ENCODE measurements at regions not wholly inside any gene's neighbourhood (a gene's known extent, or its start where the extent isn't known, plus 50 kb on each side); places are given as distances from the start of the nearest gene placed in this dataset.

DNA sequence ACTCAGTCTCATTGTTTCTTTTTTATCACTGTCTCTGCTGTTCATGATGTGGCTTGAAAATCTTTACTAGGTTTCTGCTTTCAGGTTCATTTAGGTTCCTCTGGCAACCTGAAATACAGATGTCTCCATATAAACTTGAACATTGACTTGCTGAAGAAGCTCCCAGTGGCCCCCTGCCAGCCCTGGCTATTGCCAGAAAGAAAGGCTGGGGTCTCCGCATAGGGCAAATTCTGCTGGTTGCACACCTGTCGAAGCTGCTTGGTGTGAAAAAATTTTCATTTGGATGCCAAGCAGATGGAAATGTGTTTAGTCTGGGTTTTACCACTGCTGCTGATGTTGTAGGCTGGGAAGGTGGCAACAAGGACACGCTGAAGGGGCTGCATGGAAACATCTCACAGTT lies 826.7 kb upstream of the GHITM start:
- DNase-seq (ENCODE audit: low read depth, low spot score) (no peak), FAIRE-seq (no peak)
- ChIA-PET CTCF (no interaction called here), POLR2A (no interaction called here)
- dilution Hi-C loops (cut with MboI; ENCODE audit: extremely low pct_ligation_motif_present, low sequenced_read_pairs) = no loop called here
- H2AFZ ChIP-seq (ENCODE audit: low read depth, low read length) = no peak overlapping the region
- H3K4me1 ChIP-seq (ENCODE audit: control insufficient read depth, extremely low read depth, insufficient read depth, low read length) = no peaks in the 10 kb centered on the region
- no peak overlapping the region for H3K4me3 ChIP-seq (replicated peaks in 1 of 3; ENCODE audit: insufficient read depth in 1 of 3, low read depth in 1 of 3, low read length in 3 of 3)
- H3K79me2 ChIP-seq (ENCODE audit: control insufficient read depth, insufficient read depth, low read length) = no peaks in the 10 kb centered on the region
- H3K27me3 ChIP-seq (ENCODE audit: control insufficient read depth in 2 of 2, insufficient read depth in 2 of 2, low read length in 2 of 2) = no peaks in the 10 kb centered on the region
- no peaks in the 10 kb centered on the region for H3K9me1 ChIP-seq (replicated peaks; ENCODE audit: control insufficient read depth, extremely low read depth, insufficient read depth, low read length)
- H3K36me3 ChIP-seq (ENCODE audit: control insufficient read depth in 2 of 2, extremely low read depth in 1 of 2, insufficient read depth in 2 of 2, low read length in 2 of 2) = no peaks in the 10 kb centered on the region
- H3K9me3 ChIP-seq (replicated peaks; ENCODE audit: control insufficient read depth, insufficient read depth, low read length) = no peaks in the 10 kb centered on the region
- BruUV-seq (replicated peaks) = no TSS peak
- TF ChIP-seq, protein P1, sequence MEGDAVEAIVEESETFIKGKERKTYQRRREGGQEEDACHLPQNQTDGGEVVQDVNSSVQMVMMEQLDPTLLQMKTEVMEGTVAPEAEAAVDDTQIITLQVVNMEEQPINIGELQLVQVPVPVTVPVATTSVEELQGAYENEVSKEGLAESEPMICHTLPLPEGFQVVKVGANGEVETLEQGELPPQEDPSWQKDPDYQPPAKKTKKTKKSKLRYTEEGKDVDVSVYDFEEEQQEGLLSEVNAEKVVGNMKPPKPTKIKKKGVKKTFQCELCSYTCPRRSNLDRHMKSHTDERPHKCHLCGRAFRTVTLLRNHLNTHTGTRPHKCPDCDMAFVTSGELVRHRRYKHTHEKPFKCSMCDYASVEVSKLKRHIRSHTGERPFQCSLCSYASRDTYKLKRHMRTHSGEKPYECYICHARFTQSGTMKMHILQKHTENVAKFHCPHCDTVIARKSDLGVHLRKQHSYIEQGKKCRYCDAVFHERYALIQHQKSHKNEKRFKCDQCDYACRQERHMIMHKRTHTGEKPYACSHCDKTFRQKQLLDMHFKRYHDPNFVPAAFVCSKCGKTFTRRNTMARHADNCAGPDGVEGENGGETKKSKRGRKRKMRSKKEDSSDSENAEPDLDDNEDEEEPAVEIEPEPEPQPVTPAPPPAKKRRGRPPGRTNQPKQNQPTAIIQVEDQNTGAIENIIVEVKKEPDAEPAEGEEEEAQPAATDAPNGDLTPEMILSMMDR (IDR thresholded peaks at IDR 0.05; ENCODE audit: extremely low read depth in 1 of 2, insufficient read depth in 1 of 2, low read depth in 1 of 2, low read length in 2 of 2) = no peak
- no peak for TF ChIP-seq JUN (IDR thresholded peaks at IDR 0.05; ENCODE audit: borderline replicate concordance, insufficient read depth, insufficient read length, low read depth)
- TF ChIP-seq, protein P2, sequence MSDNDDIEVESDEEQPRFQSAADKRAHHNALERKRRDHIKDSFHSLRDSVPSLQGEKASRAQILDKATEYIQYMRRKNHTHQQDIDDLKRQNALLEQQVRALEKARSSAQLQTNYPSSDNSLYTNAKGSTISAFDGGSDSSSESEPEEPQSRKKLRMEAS (IDR thresholded peaks at IDR 0.05; ENCODE audit: insufficient read depth, insufficient read length) = no peak
- TF ChIP-seq FOS (IDR thresholded peaks at IDR 0.05; ENCODE audit: borderline replicate concordance, insufficient read depth, low read length) = no peak
- TF ChIP-seq EZH2 (IDR thresholded peaks at IDR 0.05; ENCODE audit: borderline replicate concordance, low read depth, low read length, severe bottlenecking) = no peak
- TF ChIP-seq MYC (IDR thresholded peaks at IDR 0.05; ENCODE audit: low read depth, low read length) = no peak
- no peak for TF ChIP-seq POLR2AphosphoS5 (IDR thresholded peaks at IDR 0.05; ENCODE audit: insufficient read depth, low read depth, low read length)
- no peak for TF ChIP-seq GATA2 (IDR thresholded peaks at IDR 0.05; ENCODE audit: insufficient read depth, insufficient read length, low read depth, low read length)
- no peak for TF ChIP-seq POLR2A (IDR thresholded peaks at IDR 0.05; ENCODE audit: low read depth, low read length)
- no peak overlapping the region for H3K4me2 ChIP-seq (ENCODE audit: insufficient read depth, low read length)
- intact Hi-C loops (cut with micrococcal nuclease) = no loop called here
- H3K9ac ChIP-seq (replicated peaks; ENCODE audit: extremely low read depth, insufficient read depth, low read length) = no peak overlapping the region
- H3K27ac ChIP-seq (ENCODE audit: insufficient read depth, low read depth, low read length) = no peak overlapping the region
- H4K20me1 ChIP-seq (replicated peaks; ENCODE audit: control insufficient read depth, extremely low read depth, insufficient read depth, low read length) = no peaks in the 10 kb centered on the region

Data from endothelial cell of umbilical vein (primary cell).